OCI-LY7 (cell line): ENCODE measurements at regions not wholly inside any gene's neighbourhood (a gene's known extent, or its start where the extent isn't known, plus 50 kb on each side); places are given as distances from the start of the nearest gene placed in this dataset.

Experiments used
- BruUV-seq: library from RNA; stranded (reverse); fragments of 400-500 nt; replicated peaks from 2 replicates; lab custom pipeline; 2021; lab: Mats Ljungman, UMichigan
- CTCF ChIA-PET: fragments of 300-600 bp; sonication (Branson Sonifier 250); formaldehyde crosslinking; loops from one replicate; lab custom pipeline; 2022; ENCODE audit warnings: antibody characterized with exemption; ENCODE audit not compliant: unreplicated experiment; lab: Charles Lee
- POLR2A ChIA-PET: fragments of 300-600 bp; sonication (Branson Sonifier 250); formaldehyde crosslinking; loops from one replicate; lab custom pipeline; 2022; ENCODE audit warnings: antibody characterized with exemption; lab: Charles Lee
- DNase-seq: peaks from one replicate; pipeline ENCODE4 v3.0.0-alpha.2; 2015; ENCODE audit warnings: low spot score
- H2AFZ ChIP-seq: fragments of 200-600 bp; sonication (generic), shearing (Covaris generic); 2 replicates; pipeline ENCODE4 v1.6.1; 2014; ENCODE audit warnings: mild to moderate bottlenecking, antibody characterized with exemption, low read length, moderate library complexity
- H3K27ac ChIP-seq: fragments of 200-600 bp; sonication (generic); 2 replicates; pipeline ENCODE4 v1.5.1; 2014; ENCODE audit warnings: mixed run types, low read depth, mild to moderate bottlenecking, moderate library complexity, low read length, inconsistent platforms; ENCODE audit not compliant: poor library complexity, severe bottlenecking
- H3K36me3 ChIP-seq: fragments of 200-600 bp; sonication (generic); 2 replicates; pipeline ENCODE4 v1.6.1; 2014; ENCODE audit warnings: mild to moderate bottlenecking, antibody characterized with exemption, low read length, moderate library complexity, mixed read lengths; ENCODE audit not compliant: insufficient read depth
- H3K4me1 ChIP-seq: fragments of 200-600 bp; sonication (generic); 2 replicates; pipeline ENCODE4 v1.5.1; 2014; ENCODE audit warnings: mild to moderate bottlenecking, low read length; ENCODE audit not compliant: insufficient read depth, poor library complexity, severe bottlenecking
- H3K4me2 ChIP-seq: fragments of 200-600 bp; sonication (generic); 2 replicates; pipeline ENCODE4 v1.6.1; 2014; ENCODE audit warnings: mild to moderate bottlenecking, low read length
- H3K4me3 ChIP-seq: fragments of 200-600 bp; sonication (generic); 2 replicates; pipeline ENCODE4 v1.5.1; 2014; ENCODE audit warnings: mild to moderate bottlenecking, low read depth, low read length; ENCODE audit not compliant: poor library complexity, severe bottlenecking
- H3K79me2 ChIP-seq: fragments of 200-600 bp; sonication (generic); 2 replicates; pipeline ENCODE4 v1.6.1; 2016; ENCODE audit warnings: low read depth, mild to moderate bottlenecking, low read length, moderate library complexity, mixed read lengths; ENCODE audit not compliant: insufficient read depth
- H3K9me2 ChIP-seq: fragments of 200-600 bp; sonication (generic); 2 replicates; pipeline ENCODE4 v1.6.1; 2016; ENCODE audit warnings: mild to moderate bottlenecking, low read length, mixed read lengths; ENCODE audit not compliant: insufficient read depth
- H3K9me3 ChIP-seq: fragments of 200-600 bp; sonication (generic); 2 replicates; pipeline ENCODE4 v1.6.1; 2014; ENCODE audit warnings: mild to moderate bottlenecking, mixed run types, low read length, mixed read lengths
- H4K20me1 ChIP-seq: fragments of 200-600 bp; sonication (generic); 2 replicates; pipeline ENCODE4 v1.6.1; 2014; ENCODE audit warnings: mild to moderate bottlenecking, antibody characterized with exemption, low read length, moderate library complexity, mixed read lengths; ENCODE audit not compliant: insufficient read depth
- EZH2phosphoT487 ChIP-seq: fragments of 200-600 bp; sonication (generic); IDR thresholded peaks from 2 replicates; pipeline ENCODE4 v1.6.1; 2018; ENCODE audit warnings: low read depth, borderline replicate concordance, mild to moderate bottlenecking, mixed run types, antibody characterized with exemption, low read length, moderate library complexity, mixed read lengths
- intact Hi-C: fragments of 100-400 bp; cut with micrococcal nuclease; formaldehyde crosslinking; loops from one replicate; pipeline ENCODE4 v1.10.0; 2022; ENCODE audit not compliant: unreplicated experiment
- TF ChIP-seq, protein P1 (sequence below): fragments of 200-600 bp; sonication (generic); conservative IDR thresholded peaks from 2 replicates; pipeline ENCODE4 v1.5.1; 2014; ENCODE audit warnings: mild to moderate bottlenecking, antibody characterized with exemption, low read length, moderate library complexity, mixed read lengths

DNA sequence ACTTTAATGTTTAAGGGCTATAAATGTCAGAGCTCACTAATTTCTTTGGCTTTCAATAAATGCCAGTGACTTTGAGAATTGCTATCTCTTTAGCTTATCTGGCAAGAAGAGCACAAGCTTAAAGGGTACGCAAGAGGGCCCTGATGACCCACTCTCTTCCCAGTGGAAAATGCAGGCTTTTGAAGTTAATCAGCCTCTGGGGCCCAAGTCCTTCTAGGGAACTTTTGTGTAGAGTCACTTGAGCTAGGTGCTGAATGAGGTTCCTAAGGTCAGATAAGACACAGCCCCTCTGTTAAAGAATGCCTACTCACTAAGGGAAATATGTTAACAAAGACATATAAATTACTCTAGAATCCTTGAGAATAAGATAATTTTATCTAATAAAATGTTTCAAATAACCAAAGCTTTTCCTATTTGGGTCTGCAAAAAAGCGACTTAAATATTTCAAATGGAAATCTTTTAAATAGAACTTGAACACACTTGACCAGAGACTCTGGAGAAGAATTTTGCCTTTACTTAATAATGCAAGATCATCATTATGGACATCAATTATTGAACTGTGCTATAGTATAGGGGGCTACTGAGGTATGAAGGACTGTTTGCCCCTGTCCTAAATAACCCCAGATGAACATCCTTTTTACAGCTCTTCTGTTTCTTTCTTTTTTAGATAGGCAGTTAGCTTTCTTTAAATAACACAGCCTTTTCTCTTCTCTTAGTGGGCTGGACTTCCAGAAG is 430.1 kb downstream of the GBA3 start:
- no peak overlapping the region for H2AFZ ChIP-seq
- ChIA-PET POLR2A (no interaction called here), CTCF (no interaction called here)
- TF ChIP-seq, protein P1, sequence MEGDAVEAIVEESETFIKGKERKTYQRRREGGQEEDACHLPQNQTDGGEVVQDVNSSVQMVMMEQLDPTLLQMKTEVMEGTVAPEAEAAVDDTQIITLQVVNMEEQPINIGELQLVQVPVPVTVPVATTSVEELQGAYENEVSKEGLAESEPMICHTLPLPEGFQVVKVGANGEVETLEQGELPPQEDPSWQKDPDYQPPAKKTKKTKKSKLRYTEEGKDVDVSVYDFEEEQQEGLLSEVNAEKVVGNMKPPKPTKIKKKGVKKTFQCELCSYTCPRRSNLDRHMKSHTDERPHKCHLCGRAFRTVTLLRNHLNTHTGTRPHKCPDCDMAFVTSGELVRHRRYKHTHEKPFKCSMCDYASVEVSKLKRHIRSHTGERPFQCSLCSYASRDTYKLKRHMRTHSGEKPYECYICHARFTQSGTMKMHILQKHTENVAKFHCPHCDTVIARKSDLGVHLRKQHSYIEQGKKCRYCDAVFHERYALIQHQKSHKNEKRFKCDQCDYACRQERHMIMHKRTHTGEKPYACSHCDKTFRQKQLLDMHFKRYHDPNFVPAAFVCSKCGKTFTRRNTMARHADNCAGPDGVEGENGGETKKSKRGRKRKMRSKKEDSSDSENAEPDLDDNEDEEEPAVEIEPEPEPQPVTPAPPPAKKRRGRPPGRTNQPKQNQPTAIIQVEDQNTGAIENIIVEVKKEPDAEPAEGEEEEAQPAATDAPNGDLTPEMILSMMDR: no peak
- no peak for TF ChIP-seq EZH2phosphoT487
- no peaks in the 10 kb centered on the region for H3K9me2 ChIP-seq
- intact Hi-C loops: no loop called here
- H3K4me1 ChIP-seq: no peaks in the 10 kb centered on the region
- H3K79me2 ChIP-seq: no peaks in the 10 kb centered on the region
- DNase-seq: no peak
- no peaks in the 10 kb centered on the region for H4K20me1 ChIP-seq
- H3K36me3 ChIP-seq: no peaks in the 10 kb centered on the region
- no peak overlapping the region for H3K4me2 ChIP-seq
- no peaks in the 10 kb centered on the region for H3K9me3 ChIP-seq
- no peak overlapping the region for H3K27ac ChIP-seq
- no peak overlapping the region for H3K4me3 ChIP-seq
- BruUV-seq: no TSS peak

DNA sequence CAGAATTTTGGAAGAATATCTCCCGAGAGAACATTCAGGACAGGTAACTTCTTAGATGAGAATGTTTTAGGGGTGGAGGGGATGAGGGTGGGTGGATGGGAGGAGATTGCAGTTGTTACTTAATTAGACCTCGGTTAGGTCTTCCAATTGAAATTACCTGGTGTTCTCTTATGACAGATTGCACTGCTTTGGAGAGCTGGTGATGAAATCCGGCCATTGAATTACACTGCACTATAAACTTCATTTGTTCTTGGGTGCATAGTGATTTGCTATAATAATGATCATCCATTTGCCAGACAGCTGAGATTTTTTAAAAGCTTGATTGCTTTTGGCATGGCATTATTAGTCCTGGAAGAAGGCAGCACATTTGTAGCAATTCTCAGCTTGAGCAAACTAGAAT is 427.6 kb downstream of the GBA3 start:
- ChIA-PET CTCF (no interaction called here), POLR2A (interaction anchor here (0.6 kb wide), 1 partner anchor 1308 kb away, joined by 5 read pairs; no protein-coding TSS in a partner anchor)
- Histone ChIP-seq H3K36me3 (no peaks in the 10 kb centered on the region), H3K4me2 (no peak overlapping the region), H3K9me3 (no peaks in the 10 kb centered on the region), H3K27ac (no peak overlapping the region), H3K4me1 (no peaks in the 10 kb centered on the region), H2AFZ (no peak overlapping the region), H3K9me2 (no peaks in the 10 kb centered on the region), H4K20me1 (no peaks in the 10 kb centered on the region), H3K4me3 (no peak overlapping the region), H3K79me2 (no peaks in the 10 kb centered on the region)
- no TSS peak for BruUV-seq
- no peak for DNase-seq
- TF ChIP-seq EZH2phosphoT487: no peak
- TF ChIP-seq, protein P1: no peak
- intact Hi-C loops: no loop called here

DNA sequence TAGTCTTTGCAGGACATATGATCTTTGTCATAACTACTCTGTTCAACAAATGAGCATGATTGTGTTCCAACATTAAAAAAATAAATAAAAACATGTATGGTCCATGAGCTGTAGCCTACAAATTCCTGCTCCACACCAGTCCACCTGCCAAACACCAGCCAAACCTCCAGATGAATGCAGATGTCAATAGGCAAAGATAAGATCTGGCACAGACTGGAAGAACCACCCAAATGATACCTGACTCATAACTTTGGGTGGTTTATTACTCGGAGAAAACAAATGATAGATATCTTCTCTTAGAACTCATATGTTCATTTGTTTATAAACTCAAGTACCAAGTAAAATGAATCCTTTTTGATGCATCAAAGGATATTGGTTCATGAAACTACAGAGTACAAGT is 425.1 kb downstream of the GBA3 start:
- CTCF ChIA-PET: no interaction called here
- no peak overlapping the region for H3K27ac ChIP-seq

More for the DNA sequence above, 425.1 kb downstream of the GBA3 start:
- H3K4me3 ChIP-seq: no peak overlapping the region
- intact Hi-C loops: no loop called here
- H2AFZ ChIP-seq: no peak overlapping the region
- TF ChIP-seq, protein P1: no peak
- TF ChIP-seq EZH2phosphoT487: no peak
- H3K9me3 ChIP-seq: no peaks in the 10 kb centered on the region
- no TSS peak for BruUV-seq
- no peaks in the 10 kb centered on the region for H3K4me1 ChIP-seq
- no peaks in the 10 kb centered on the region for H3K36me3 ChIP-seq
- H3K4me2 ChIP-seq: no peak overlapping the region
- H4K20me1 ChIP-seq: no peaks in the 10 kb centered on the region
- no peak for DNase-seq
- H3K9me2 ChIP-seq: no peaks in the 10 kb centered on the region
- no peaks in the 10 kb centered on the region for H3K79me2 ChIP-seq
- POLR2A ChIA-PET: no interaction called here
